Fibroblast of mammary gland (primary cell): ENCODE measurements at regions not wholly inside any gene's neighbourhood (a gene's known extent, or its start where the extent isn't known, plus 50 kb on each side); places are given as distances from the start of the nearest gene placed in this dataset.
"Not testable (repeated sequence)": the region's sequence is repeated elsewhere in the genome, so short reads cannot be mapped to it uniquely, and the experiment has no call there.

Experiments used
- DNase-seq: peaks from one replicate; pipeline ENCODE4 v3.0.0-alpha.2; 2010; ENCODE audit warnings: low read depth
- H3K4me3 ChIP-seq: 2 replicates; pipeline ENCODE4 v1.5.1; 2011; ENCODE audit warnings: low read depth, mild to moderate bottlenecking, low read length, moderate library complexity; ENCODE audit not compliant: control insufficient read depth
- TF ChIP-seq, protein P1 (sequence below): conservative IDR thresholded peaks from 2 replicates; pipeline ENCODE4 v1.5.1; 2011; ENCODE audit warnings: low read depth, low read length, inconsistent platforms; ENCODE audit not compliant: control insufficient read depth, insufficient read depth

- TF ChIP-seq, protein P1, sequence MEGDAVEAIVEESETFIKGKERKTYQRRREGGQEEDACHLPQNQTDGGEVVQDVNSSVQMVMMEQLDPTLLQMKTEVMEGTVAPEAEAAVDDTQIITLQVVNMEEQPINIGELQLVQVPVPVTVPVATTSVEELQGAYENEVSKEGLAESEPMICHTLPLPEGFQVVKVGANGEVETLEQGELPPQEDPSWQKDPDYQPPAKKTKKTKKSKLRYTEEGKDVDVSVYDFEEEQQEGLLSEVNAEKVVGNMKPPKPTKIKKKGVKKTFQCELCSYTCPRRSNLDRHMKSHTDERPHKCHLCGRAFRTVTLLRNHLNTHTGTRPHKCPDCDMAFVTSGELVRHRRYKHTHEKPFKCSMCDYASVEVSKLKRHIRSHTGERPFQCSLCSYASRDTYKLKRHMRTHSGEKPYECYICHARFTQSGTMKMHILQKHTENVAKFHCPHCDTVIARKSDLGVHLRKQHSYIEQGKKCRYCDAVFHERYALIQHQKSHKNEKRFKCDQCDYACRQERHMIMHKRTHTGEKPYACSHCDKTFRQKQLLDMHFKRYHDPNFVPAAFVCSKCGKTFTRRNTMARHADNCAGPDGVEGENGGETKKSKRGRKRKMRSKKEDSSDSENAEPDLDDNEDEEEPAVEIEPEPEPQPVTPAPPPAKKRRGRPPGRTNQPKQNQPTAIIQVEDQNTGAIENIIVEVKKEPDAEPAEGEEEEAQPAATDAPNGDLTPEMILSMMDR: no peak
These were observed 533.6 kb upstream of the HTR2C start for GRCh38 chrX:114050075-114050796.

DNA sequence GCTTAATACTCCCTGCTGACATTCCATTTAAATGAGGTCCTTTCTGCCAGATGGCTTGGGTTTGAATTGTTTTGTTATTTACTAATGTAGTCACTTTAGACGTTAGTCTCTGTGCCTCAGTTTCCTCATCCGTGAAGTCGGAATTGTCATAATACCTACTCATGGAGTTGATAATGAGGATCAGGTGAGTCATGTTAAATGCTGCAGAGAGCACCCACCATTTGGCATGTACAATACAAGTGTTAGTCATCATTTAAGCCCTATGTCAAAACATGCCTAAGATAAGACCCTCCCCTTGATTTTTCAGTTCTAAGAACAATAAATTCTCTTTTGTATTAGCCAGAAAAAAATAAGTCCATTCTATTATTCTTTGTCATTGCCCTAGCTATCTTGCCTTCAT lies 534.8 kb upstream of the HTR2C start:
- no peak overlapping the region for H3K4me3 ChIP-seq
- no peak for DNase-seq
- TF ChIP-seq, protein P1: no peak

More at GRCh38 chrX:114050075-114050796, 533.6 kb upstream of the HTR2C start:
- no peak overlapping the region for H3K4me3 ChIP-seq
- no peak for DNase-seq

GRCh38 chrX:114047558-114047957 lies 536.3 kb upstream of the HTR2C start:
- TF ChIP-seq, protein P1: no peak
- no peak for DNase-seq

DNA sequence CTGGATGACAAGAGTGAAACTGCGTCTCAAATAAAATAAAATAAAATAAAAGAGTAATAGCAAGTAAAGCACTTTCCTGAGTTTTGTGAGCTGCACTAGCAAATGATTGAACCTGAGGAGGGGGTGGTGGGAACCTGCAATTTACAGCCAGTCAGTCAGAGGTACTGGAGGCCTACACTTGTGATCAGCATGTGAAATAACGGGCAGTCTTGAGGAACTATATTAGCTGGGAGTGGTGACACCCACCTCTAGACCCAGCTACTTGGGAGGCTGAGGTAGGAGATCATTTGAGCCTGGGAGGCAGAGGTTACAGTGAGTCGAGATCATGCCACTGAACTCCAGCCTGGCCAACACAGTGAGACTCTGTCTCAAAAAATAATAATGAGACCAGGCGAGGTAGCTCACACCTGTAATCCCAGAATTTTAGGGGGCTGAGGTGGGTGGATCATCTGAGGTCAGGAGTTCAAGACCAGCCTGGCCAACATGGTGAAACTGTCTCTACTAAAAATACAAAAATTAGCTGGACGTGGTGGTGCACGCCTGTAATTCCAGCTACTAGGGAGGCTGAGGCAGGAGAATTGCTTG lies 537.1 kb upstream of the HTR2C start:
- TF ChIP-seq, protein P1: no peak
- no peak for DNase-seq
- no peak overlapping the region for H3K4me3 ChIP-seq

More at GRCh38 chrX:114047558-114047957, 536.3 kb upstream of the HTR2C start:
- no peak overlapping the region for H3K4me3 ChIP-seq

DNA sequence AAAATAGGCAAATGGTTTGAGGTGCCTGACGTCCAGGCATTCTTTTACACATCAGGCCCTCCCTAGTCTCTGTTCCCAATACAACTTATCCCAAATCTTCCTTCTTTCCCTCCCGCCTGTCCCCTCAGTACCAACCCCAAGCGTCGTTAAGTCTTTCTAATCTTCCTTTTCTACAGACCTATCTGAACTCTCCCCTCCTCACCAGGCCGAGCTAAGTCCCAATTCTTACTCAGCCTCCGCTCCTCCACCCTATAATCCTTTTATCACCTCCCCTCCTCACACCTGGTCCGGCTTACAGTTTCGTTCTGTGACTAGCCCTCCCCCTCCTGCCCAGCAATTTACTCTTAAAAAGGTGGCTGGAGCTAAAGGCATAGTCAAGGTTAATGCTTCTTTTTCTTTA lies 542.4 kb upstream of the HTR2C start:
- not testable (repeated sequence) for DNase-seq, H3K4me3 ChIP-seq

- DNase-seq, H3K4me3 ChIP-seq: not testable (repeated sequence)
These were observed 543.1 kb upstream of the HTR2C start for GRCh38 chrX:114040661-114041269.

DNA sequence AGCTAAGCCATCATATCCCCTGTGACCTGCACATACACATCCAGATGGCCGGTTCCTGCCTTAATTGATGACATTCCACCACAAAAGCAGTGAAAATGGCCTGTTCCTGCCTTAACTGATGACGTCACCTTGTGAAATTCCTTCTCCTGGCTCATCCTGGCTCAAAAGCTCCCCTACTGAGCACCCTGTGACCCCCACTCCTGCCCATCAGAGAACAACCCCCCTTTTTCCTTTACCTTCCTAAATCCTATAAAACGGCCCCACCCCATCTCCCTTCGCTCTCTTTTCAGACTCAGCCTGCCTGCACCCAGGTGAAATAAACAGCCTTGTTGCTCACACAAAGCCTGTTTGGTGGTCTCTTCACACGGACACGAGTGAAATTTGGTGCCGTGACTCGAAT lies 543.8 kb upstream of the HTR2C start:
- not testable (repeated sequence) for H3K4me3 ChIP-seq, DNase-seq

DNA sequence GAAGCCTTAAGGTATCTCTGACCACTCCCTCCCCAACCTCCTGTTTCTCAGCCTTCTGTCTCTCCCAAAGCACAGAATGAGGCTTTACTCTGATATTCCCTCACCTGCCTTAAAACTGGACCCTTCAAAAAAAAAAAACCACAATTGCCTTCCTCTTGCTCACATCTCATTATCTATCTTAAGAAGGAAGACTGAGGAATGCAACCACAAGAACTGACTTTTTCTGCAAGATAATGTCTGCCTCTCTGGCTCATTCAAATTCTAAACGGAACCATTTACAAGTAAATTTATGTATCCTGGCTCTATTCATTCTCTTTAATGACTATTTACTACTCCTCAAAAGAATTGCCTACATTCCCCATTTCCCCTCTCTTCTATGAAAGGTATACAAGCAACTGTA lies 545.5 kb upstream of the HTR2C start:
- no peak for DNase-seq
- TF ChIP-seq, protein P1: no peak
- no peak overlapping the region for H3K4me3 ChIP-seq
